Hepatic stellate cell (primary cell): ENCODE measurements at regions not wholly inside any gene's neighbourhood (a gene's known extent, or its start where the extent isn't known, plus 50 kb on each side); places are given as distances from the start of the nearest gene placed in this dataset.

Experiments used
- DNase-seq: peaks from one replicate; pipeline ENCODE4 v3.0.0; 2011; ENCODE audit warnings: low spot score

DNA sequence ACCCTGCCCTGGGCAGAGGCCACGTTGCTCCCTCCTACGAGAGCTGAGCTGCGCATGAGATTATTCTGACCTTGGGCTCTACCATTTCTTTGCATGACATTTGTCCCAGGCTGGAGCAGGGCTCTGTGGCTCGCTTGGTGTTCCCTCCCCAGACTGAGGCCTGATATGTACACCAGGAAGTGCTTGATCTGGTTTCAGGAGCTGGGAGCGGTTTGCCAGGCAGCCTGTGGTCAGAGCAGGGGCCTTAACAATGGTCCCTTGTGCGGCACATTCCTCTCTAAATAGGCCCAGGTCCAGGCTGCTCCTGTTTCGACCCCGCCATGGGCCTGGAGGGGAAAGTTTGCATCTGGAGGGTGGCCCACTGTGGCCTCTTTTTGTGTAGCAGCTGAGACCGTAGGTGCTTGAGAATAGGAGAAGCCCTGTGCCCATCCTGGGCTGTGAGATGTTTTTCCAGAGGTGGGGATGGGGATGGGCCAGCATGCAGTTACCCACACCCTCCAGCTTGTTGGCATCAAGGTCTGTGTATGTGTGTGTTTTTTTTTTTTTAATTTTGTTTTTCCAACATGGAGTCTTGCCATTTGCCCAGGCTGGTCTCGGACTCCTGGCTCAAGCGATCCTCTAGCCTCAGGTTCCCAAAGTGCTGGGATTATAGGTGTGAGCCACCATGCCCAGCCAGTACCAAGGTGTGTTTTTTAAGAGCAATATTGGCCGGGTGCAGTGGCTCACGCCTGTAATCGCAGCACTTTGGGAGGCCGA is 253.9 kb downstream of the SEC14L1 start:
- no peak for DNase-seq

DNA sequence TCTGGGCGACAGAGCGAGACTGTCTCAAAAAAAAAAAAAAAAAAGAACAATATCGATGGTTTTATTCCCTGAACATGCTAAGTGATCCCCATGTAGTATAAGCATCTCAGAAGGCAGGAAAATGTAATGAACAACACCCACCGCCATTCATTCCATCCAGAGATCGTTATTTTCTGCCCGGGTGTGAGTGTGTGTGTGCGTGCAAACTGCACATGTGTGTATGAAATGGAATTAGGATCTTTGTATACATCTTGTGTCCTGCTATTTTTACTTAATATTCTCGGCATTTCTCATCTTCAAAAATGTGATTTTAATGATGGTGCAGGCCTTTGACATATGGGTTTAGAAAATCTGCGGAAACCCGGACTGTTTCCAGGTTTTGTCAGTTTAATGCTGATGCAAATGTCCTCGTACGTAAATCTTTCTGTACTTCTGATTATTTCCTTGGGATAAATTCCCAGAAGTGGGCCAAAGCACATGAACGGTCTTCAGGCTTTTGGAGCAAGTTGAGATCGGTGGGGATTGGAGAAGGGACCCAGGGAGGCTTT is 254.8 kb downstream of the SEC14L1 start:
- no peak for DNase-seq

- DNase-seq = no peak
Measured at GRCh38 chr17:77396610-77397009, 255.8 kb downstream of the SEC14L1 start.

DNA sequence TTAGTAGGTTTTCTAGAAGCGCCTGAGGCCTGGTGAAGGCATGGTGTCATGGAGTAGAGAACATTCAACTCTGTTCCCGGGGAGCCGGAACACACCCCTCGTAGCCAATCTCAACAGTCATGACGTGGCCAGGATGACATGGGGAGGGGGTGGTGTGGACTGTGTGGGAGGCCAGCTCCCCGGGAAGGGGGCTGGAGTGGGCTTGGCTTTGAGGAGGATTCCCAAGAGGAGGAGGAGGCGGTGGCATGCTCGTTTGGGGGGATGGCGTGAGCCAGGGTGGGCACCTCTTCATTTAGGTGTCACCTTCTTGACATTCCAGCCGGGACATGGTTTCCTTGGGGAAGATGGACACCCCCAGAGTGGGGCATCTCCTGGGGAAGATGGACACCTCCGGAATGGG is 257.5 kb downstream of the SEC14L1 start:
- no peak for DNase-seq

DNA sequence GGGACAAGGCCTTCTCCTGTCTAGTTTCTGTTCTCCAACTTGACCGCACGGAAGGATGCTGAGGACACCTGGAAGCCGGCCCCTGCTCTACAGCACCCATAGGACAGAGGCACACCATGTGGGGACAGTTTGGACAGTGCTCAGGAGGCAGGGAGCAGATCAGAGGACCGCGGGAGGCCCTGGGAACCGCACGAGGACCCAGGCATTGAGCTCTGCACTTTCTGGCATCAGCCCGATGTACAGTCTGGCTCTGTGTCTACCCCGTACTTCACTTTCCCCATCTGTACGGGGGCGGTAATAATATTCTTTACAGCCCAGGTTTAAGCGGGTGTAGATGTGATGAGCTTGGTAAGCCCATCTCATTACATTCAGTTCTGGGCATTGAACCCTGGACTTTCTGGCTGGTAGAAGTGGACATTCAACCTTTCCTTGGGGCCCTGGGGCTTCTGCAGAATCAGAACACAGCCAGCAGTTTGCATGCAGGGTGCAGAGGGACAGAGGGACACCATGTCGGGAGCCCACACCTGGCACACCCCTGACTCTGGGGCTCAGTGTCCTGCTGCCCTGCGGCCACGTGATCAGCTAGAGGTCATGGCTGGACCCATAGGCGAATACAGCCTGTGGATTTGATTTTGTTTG is 258.7 kb downstream of the SEC14L1 start:
- DNase-seq = no peak

GRCh38 chr17:77400445-77400870 is 259.7 kb downstream of the SEC14L1 start:
- no peak for DNase-seq

- no peak for DNase-seq
Measured at GRCh38 chr17:77402159-77402731, 261.5 kb downstream of the SEC14L1 start.

GRCh38 chr17:77403854-77404253 is 263.1 kb downstream of the SEC14L1 start:
- no peak for DNase-seq

- peak; percentile 96 for DNase-seq
Measured at GRCh38 chr17:77404812-77405581, 264.2 kb downstream of the SEC14L1 start.

GRCh38 chr17:77405867-77406732 is 265.3 kb downstream of the SEC14L1 start:
- DNase-seq = no peak

- DNase-seq = no peak
Measured at GRCh38 chr17:77407321-77408277, 266.8 kb downstream of the SEC14L1 start.

DNA sequence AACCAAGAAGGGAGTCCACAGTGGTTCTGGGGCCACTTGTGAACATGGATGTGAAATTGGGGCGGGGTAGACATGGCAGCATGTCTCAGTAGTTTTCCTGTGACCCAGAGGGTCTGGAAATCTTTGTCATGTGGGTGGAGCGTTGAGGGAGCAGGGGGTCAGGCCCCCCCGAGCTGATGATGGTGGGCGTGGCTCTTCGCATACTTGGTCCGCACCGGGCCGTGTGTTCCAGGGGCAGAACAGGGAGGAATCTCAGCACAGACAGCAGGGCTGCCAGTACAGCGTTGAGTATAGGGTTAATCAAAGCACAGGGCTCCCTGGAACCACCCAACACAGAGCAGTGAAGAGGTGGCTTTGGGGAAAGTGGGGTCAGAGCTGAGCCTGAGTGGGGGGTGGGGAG is 267.5 kb downstream of the SEC14L1 start:
- DNase-seq = no peak

- DNase-seq = peak; percentile 77
Measured at GRCh38 chr17:77409282-77410161, 268.8 kb downstream of the SEC14L1 start.

GRCh38 chr17:77410470-77410869 is 269.7 kb downstream of the SEC14L1 start:
- no peak for DNase-seq

DNA sequence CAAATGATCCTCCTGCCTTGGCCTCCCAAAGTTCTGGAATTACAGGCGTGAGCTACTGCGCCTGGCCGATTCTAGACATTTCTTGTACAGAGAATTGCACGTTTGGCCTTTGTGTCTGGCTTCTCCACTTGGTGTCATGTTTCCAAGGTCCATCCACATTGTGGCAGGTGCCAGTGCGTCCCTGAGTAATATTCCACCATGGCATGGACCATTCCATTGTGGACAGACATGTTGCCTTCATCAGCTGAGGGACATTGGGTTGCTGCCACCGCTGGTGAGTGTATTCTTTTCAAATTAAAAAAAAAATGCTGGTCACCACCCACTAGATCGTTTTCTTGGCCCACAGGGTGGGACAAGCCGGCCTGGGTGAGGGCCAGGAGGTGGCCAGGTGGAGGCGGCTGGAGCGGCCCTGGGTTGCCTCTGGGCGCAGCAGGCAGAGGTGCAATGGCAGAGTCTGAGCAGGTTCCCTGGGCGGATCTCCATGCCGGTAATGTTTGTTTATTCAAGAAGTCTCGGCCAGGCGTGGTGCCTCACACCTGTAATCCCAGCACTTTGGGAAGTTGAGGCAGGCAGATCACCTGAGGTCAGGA is 274.1 kb downstream of the SEC14L1 start:
- DNase-seq = no peak

- DNase-seq = no peak
Measured at GRCh38 chr17:77416105-77416713, 275.4 kb downstream of the SEC14L1 start.

DNA sequence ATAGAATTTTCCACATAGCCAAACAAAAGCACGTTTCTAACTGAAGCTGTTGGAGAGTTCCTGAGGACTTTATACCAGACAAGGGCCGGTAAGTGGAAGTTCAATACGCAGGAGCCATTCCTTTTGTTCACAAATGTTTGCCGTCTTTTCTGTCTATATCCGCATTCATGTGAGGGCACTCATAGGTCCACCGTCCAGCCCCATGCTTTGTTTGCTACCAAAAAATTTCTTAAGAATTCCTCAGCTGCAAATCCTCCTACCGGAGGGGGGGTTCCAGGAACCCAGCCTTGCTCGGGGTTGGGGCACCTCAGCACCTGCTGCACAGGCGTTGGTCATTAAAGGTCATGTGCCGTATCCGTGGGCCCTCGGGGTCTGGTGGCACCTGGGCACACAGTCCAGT is 276.8 kb downstream of the SEC14L1 start:
- DNase-seq = no peak

- DNase-seq = no peak
Measured at GRCh38 chr17:77418609-77419008, 277.8 kb downstream of the SEC14L1 start.
